ENCODE measurements at regions not wholly inside any gene's neighbourhood (a gene's known extent, or its start where the extent isn't known, plus 50 kb on each side); places are given as distances from the start of the nearest gene placed in this dataset.

DNA sequence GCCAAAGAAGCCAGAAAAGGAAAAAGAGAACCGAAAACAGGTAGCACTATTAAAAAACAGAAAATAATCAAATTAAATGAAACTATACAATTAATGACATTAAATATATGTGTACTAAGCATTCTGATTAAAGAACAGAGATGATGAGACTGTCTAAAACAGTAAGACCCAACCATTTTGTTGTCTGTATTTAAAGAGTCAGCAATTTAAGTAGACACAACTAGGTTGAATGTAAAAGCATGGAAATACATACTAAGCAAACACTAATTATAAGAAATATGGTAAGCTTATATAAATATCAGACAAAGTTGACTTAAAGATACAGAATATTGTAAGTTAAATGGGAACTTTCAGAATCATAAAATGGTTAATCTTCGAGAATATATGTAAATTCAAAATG lies 774.6 kb upstream of the RAG2 start:
- no peak for TF ChIP-seq POLR2AphosphoS5 (IDR thresholded peaks at IDR 0.05; ENCODE audit: low read depth, low read length)
- TF ChIP-seq, protein P1, sequence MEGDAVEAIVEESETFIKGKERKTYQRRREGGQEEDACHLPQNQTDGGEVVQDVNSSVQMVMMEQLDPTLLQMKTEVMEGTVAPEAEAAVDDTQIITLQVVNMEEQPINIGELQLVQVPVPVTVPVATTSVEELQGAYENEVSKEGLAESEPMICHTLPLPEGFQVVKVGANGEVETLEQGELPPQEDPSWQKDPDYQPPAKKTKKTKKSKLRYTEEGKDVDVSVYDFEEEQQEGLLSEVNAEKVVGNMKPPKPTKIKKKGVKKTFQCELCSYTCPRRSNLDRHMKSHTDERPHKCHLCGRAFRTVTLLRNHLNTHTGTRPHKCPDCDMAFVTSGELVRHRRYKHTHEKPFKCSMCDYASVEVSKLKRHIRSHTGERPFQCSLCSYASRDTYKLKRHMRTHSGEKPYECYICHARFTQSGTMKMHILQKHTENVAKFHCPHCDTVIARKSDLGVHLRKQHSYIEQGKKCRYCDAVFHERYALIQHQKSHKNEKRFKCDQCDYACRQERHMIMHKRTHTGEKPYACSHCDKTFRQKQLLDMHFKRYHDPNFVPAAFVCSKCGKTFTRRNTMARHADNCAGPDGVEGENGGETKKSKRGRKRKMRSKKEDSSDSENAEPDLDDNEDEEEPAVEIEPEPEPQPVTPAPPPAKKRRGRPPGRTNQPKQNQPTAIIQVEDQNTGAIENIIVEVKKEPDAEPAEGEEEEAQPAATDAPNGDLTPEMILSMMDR (IDR thresholded peaks at IDR 0.05), result no peak

Measured in Panc1 (cell line).